HG03378 (cell line): ENCODE measurements at regions not wholly inside any gene's neighbourhood (a gene's known extent, or its start where the extent isn't known, plus 50 kb on each side); places are given as distances from the start of the nearest gene placed in this dataset.
A peak's percentile ranks its signal among the peaks of the same experiment; 100 is the strongest.
"Not testable (repeated sequence)": the region's sequence is repeated elsewhere in the genome, so short reads cannot be mapped to it uniquely, and the experiment has no call there.

ENCODE experiments used
- ATAC-seq: cut with Tn5 transposase; IDR thresholded peaks from one replicate; pipeline ENCODE4 v1.9.1; 2021; ENCODE audit warnings: mild to moderate bottlenecking, moderate library complexity; ENCODE audit not compliant: unreplicated experiment

DNA sequence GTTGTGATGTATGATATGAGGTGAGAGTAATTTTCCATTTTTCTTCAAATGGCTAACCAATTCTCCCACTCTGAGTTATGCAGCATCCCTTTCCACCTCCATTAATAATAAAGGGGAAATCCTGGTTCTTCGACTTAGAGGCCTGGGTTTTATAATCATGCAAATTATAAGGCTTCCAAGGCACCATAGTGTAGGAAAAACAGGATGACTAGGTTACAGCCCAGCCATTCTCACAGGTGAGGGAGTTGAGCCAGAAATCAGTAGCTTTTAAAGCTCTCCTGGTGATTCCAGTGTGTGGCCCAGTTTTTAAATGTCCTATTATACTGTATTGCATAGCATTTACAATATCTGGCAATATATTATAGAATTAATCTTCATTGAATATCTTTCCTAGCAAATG lies 203.1 kb downstream of the ARHGEF9 start:
- ATAC-seq: no peak

DNA sequence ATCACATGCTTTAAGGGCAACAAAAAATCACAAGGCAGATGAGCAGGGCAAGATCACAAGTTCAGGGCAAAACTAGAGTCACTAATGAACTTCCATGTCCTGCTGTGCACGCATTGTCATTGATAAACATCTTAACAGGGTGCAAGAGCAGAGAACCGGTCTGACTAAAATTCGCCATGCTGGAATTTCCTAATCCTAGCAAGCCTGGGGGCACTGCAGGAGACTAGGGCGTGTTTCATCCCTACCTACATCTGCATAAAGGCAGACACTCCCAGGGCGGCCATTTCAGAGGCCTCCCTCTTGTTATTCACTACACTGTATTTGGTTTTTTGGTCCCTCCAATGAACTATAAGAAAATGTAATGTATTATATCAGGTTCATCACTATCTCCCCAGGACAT lies 203.6 kb downstream of the ARHGEF9 start:
- no peak for ATAC-seq

DNA sequence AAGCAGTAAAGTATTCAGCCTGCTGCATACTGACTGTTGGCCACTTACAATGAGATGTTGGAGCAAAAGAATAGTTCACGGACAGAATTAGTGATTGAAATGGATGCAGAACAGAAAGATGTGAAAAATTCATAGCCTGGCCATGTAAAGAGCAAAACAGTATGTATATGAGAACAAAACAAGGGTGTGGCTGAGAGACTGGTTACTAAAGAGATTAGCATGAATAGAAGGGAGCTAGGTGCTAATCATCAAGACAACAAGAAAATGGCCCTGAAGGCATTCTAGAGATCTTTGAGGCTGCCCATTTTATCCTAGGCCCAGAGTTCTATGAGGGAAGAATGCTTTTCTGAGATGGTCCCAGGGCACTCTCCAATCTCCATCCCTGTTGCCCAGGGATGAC lies 208.5 kb downstream of the ARHGEF9 start:
- no peak for ATAC-seq

DNA sequence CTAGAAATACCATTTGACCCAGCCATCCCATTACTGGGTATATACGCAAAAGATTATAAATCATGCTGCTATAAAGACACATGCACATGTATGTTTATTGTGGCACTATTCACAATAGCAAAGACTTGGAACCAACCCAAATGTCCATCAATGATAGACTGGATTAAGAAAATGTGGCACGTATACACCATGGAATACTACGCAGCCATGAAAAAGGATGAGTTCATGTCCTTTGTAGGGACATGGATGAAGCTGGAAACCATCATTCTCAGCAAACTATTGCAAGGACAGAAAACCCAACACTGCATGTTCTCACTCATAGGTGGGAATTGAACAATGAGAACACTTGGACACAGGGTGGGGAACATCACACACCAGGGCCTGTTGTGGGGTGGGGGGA lies 209.3 kb downstream of the ARHGEF9 start:
- not testable (repeated sequence) for ATAC-seq

DNA sequence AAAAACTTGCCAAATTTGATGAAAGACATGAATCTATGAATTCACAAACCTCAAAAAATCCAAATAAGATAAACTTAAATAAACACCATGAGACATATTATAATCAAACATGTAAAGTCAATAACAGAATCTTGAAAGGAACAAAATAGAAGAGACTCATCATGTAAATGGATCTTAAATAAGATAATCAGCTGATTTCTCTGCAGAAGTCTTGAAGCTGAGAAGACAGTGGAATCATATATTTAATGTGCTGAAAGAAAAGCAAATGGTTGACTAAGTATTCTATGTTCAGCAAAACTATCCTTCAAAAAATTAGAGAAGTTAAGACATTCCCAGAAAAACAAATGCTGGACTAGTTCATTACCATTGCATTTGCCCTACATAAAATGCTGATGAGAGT lies 215.7 kb upstream of the SPIN4 start:
- no peak for ATAC-seq

DNA sequence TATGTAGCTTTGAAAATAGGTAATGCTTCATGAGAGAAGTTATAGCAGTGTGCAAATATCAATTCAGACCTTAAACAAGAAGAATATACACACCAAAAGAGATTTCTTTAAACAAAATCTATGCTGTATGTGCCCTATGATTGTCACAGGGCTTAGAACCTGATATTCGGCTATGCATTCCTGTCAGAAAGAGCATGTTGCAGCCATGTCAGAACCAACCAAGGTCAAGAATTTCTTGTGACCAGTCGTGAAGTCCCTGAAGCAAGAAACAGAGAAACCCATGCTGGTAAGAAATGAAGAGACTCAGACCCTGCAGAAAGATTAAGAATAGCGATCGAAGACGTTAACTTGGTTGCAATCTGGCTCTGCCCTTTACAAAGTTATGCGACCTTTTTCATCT lies 210.3 kb upstream of the SPIN4 start:
- ATAC-seq: peak; percentile 17

DNA sequence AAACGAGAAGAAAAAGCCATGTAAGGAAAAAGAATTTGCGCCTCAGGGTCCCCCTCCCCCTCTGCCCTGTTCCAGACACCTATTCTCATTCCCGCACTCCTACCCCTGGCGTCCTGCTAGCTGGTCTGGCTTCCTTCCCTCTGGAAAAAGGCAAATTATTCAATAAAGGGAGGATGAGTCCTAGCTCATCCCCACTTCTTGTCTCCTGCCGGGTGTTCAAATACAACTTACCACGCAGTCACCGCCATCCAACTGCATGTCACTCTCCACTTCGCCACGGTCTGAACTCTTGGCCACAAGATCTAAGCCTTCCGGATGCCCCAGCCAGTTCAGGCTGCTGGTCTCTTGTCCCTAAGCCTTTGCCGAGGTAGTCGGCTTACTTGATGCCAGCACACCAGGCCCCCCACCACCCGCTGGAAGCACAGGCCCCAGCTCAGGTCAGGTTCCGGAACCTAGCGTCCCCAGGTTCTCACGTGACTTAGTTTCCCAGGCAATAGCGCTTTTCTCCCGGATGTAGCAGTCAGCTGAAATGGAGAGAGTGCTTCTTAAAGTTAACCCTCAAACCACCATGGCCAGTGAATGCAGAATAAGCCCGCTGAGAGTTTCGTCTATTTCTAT lies 209.6 kb upstream of the SPIN4 start:
- ATAC-seq: peak; percentile 95

DNA sequence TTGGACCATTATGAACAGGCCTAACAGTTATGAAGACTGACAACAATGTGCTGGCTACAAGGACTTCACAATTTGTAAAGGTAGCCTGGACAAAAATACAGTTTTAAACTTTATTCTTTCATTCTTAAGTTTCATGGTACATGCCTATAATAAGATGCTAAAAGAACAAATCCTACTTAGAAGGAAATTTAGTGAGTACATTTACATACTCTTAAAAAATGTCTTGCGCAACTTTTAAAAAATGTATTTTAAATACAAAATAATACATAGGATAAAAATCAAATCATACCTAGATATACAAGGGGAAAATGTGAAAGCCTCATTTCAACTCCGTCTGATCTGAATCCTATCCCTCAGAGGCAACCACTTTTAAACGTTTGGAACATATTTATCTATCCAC lies 200.7 kb upstream of the SPIN4 start:
- no peak for ATAC-seq

DNA sequence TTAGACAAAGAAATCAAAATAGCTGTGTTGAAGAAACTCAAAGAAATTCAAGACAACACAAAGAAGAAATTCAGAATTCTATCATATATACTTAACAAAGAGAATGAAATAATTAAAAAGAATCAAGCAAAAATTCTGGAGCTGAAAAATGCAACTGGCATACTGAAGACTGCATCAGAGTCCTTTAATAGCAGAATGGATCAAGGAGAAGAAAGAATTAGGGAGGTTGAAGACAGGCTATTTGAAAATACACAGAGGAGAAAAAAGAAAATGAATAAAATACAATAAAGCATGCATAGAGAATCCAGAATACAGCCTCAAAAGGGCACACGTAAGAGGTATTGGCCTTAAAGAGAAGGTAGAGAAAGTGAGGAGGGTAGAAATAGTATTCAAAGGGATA lies 179.5 kb upstream of the SPIN4 start:
- ATAC-seq: no peak

DNA sequence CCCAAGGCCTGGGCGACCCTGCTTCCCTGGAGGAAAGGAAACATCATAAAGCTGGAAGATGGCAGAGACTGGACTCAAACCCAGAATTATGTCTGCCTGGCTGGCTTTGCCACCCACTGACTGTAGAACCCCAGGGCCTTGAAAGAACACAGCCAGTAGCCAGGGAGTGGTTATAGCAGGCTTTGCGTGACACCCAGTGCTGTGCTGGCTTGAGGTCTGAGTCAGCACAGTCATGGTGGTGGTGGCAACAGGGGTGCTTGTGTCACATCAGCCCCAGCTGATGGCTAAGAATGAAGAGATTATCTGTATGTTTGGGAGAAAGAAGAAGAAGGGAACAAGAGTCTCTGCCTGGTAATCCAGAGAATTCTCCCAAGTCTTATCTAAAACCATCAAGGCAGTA lies 178.8 kb upstream of the SPIN4 start:
- no peak for ATAC-seq

DNA sequence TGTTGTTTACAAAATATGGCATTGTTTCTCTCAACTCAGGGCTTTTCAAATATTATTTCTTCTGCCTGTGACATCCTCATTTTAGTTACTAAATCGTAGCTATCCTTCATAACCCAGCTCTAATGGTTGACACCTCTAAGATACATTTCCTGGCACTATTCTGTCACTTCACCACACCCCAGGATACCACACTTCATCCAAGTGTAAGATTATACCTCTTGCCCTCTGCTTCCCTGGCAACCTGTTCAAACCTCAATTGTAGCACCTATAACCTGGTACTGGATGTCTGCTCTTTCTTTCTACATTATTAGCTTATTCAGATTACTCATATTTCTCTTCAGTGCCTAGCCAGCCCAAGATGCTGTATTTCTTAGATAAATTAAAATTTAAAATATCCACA lies 175.7 kb upstream of the SPIN4 start:
- ATAC-seq: no peak

DNA sequence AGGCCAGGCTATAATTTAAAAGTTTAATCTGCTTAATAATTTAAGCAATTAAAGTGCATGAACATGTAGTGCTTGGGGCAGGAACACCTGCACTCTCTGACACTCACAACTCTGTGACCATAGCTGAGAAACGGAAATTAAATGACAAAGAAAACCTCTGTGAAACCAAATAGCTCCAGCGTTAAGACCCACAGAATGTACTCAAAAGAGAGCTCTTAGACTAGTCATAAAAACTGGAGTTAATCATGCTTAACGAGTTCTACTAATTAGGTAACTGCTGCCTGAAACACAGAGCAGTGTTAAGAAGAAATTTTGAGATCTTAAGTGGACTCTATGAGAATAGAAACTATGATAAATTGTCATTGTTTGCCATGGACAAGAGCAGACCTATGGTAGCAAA lies 174.4 kb upstream of the SPIN4 start:
- ATAC-seq: no peak

DNA sequence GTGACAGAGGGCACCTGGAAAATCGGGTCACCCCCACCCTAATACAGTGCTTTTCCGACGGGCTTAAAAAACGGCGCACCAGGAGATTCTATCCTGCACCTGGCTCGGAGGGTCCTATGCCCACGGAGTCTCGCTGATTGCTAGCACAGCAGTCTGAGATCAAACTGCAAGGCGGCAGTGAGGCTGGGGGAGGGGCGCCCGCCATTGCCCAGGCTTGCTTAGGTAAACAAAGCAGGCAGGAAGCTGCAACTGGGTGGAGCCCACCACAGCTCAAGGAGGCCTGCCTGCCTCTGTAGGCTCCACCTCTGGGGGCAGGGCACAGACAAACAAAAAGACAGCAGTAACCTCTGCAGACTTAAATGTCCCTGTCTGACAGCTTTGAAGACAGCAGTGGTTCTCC lies 168.2 kb upstream of the SPIN4 start:
- ATAC-seq: not testable (repeated sequence)

DNA sequence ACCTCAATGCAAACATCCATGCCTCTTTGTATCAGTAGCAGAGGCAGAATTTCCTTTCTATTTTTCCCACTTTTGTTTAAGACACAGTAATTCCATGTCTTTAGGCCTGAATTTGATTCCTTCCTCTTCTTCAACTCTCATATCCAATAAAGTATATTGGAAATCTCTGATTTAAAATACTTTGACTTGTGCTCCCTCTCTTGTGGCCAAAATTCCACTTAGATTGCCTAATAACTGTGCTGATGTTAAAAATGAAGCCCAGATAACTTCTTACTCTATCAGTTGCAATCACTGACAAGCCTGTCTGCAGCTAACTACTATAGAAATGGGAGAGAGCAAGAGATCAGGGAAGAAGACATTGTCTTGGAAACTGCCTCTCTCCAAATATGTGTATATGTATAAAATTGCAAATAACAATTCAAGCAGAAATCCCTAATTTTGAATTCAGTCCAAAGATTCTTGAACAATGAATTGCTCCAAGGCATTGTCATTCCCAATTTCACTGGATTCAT lies 163.5 kb upstream of the SPIN4 start:
- ATAC-seq: no peak

DNA sequence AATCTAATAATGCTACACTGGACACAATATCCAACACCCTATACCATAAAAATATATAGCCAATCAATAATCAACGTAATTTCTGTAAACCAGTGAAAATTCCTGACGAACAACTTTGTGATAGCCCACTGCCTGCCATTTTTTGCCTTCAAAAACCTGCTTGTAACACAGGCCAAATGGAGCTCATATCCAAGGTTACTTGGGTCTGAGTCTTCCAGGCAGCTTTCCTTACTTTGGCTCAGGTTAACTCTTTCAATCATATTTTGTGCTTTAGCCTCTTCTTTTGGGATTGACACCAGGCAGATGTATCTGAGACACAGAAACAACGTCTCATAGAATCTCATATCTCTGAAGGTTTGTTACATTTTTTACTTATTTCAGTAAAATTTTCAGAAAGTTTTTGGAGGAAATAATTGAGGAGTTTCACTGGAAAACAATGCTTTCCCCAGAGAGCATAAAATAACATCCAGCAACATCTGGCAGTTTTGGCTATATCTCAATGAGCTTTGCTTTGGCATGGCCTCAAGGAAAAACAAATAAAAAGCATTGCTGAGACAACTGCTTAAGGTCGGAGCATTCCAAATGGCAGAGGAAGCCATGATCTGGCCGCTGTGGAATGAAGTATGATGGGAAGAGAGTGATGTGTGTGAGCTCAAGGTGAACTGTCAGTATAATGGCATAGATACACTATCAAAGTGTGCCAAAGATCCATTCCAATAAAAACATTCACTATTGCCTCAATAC lies 162.9 kb upstream of the SPIN4 start:
- no peak for ATAC-seq

DNA sequence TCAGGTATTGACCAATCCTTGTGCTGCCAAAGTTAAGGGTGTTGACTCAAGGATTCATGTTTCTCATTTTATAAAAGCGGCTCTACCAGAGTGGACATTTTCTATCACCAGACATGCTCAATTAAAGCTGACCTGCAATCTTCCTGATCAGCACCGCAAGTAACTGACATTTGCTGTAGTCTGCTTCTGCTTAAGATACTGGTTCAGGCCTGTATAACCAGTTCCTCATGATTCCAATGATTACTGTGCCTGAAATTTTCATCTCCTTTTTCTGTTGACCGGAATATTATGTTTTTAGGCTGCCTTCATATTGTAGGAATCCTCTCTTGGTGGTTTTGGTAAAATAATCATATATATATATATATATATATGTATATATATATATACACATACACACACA lies 160.2 kb upstream of the SPIN4 start:
- ATAC-seq: no peak

DNA sequence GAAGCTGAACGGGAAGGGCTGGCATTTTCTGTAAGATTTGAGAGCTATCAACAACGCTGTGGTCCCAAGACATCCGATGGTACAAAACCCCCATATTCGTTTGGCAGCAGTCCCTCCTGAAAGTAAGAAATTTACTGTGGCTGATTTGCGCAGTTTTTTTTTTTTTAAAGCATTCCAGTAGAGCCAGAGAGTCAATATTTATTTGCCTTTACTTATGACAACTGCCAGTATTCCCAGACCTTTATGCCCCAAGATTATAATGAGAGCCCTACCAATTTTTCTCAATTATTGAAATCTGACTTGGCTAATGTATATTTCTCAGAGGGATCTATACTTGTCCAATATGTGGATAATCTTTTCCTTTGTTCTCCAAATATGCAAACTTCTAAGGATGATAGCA lies 157.5 kb upstream of the SPIN4 start:
- no peak for ATAC-seq

DNA sequence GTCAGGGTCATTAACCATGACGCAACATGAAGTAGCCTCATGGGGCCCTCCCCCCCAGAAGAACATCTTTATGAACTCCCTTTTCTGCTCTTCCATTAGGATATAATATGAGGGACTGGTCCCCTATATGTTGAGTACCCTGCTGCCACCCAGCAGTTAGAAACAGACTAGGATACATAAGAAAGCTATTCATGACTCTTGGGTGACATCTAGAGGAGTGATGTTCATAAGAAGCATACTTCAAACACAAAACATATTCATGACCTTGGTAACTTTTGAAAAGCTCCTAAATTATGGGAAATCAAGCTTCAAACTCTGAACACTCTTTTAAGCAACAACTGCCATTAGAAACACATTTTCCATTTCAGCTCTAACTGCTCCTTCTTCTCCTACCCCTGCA lies 155.2 kb upstream of the SPIN4 start:
- ATAC-seq: peak; percentile 60

DNA sequence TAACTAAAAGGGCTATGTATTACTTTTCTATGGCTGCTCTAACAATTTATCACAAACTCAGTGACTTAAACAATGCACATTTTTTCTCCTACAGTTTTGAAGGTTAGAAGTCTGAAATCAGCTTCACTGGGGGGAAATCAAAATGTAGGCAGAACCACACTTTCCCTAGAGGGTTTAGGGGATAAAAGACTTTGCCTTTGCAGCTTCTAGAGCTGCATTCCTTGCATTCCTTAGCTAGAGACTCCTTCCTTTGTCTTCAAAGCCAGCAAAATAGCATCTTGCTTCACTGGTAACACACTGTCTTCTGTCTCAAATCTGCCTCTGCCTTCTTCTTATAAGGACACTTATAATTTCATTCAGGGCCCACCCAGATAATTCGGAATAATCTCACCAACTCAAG lies 152.4 kb upstream of the SPIN4 start:
- ATAC-seq: no peak

DNA sequence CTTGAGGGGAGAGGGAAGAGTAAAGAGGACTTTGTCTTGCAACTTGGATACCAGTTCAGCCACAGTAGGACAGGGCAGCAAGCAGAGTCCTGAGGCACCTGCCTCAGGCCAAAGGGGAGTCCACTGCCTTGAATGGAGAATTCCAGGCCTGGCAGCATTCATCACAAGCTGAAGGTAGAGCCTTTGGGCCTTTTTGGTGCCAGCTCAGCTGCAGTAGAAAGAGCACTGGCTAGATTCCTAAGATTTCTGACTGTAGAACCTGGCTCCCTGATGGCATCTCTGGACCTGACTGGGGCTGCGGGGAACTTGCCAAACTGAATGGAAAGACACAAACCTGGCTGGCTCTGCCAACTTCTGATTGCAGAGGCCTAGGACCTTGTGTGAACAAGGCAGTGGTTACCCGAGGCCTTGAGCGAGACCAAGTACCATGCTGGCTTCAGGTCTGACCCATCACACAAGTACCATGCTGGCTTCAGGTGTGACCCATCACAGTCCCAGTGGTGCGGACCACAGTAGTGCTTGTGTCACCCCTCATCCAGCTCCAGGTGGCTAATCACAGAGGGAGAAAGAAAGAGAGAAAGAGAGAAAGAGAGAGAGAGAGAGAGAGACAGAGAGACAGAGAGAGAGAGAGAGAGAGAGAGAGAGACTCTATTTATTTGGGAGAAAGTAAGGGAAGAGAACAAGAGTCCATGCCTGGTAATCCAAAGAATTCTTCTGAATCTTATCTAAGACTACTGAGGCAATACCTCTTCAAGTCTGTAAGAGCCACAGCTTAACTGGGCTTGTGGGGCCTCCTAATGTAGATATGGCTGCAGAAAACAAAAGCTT lies 137.6 kb upstream of the SPIN4 start:
- ATAC-seq: no peak

DNA sequence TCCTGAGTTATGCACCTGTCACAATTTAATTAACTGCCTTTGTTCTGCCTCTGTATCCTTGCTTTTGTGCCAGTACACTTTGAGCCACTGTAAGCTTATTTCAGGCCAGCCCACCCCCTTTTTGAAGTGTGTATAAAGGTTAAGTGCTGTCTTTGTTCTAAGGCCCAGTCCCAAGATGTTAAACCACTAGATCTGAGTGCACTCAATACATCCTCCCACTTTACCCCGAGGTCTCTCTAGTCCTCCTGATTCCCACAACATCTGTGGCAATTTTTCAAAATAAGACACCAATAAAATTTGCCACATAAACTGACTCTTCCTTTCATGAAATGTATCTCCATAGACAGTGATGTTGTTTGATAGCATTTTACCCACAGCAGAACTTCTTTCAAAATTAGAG lies 124.1 kb upstream of the SPIN4 start:
- ATAC-seq: no peak

DNA sequence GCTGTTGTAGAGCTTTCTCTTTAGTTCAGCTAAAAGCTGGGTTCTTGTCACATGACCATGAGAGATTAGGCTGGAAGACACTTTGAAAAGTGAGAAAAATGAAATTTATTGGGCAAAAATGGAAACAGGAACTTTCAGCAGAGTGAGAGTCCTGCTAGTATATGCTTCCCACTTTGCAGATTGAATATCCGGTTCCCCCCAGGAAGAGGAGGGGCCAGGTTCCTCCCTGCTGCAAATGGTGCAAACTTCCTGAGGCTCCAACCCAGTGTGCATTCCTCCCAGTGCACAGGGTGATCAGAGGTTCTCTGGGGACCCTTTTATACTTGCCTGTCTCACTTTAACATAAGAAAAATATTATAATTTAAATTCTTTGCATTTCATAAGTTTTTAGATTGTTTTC lies 119.9 kb upstream of the SPIN4 start:
- no peak for ATAC-seq
